Uterus (tissue), 3 donors: ENCODE measurements at regions not wholly inside any gene's neighbourhood (a gene's known extent, or its start where the extent isn't known, plus 50 kb on each side); places are given as distances from the start of the nearest gene placed in this dataset.

Source experiments
- DNase-seq, 2 donors: peaks; one replicate each; pipeline ENCODE4 v3.0.0-alpha.2; 2019 to 2020
- H3K27ac ChIP-seq, 2 donors: fragments of 200-600 bp; sonication (generic); 1 replicate in 1 of 2; 2 replicates in 1 of 2; pipeline ENCODE4 v1.5.1; 2016 to 2018
- H3K27me3 ChIP-seq, 2 donors: fragments of 200-600 bp; sonication (generic); one replicate each; pipeline ENCODE4 v1.5.1; 2018 to 2019; ENCODE audit warnings: control low read depth in 1 of 2
- H3K36me3 ChIP-seq, 2 donors: fragments of 200-600 bp; sonication (generic); one replicate each; pipeline ENCODE4 v1.5.1; 2019; ENCODE audit warnings: control low read depth in 1 of 2
- H3K4me1 ChIP-seq, 2 donors: fragments of 200-600 bp; sonication (generic); one replicate each; pipeline ENCODE4 v1.5.1; 2018 to 2019; ENCODE audit warnings: control low read depth in 1 of 2
- H3K4me3 ChIP-seq, 2 donors: fragments of 200-600 bp; sonication (generic); 1 replicate in 1 of 2; 2 replicates in 1 of 2; pipeline ENCODE4 v1.5.1; 2018 to 2019; ENCODE audit warnings: mild to moderate bottlenecking in 1 of 2
- H3K9me3 ChIP-seq, 2 donors: fragments of 200-600 bp; sonication (generic); one replicate each; pipeline ENCODE4 v1.5.1; 2019; ENCODE audit warnings: control low read depth in 1 of 2
- POLR2A ChIP-seq, 2 donors: fragments of 450-650 bp; IDR thresholded peaks; one replicate each; pipeline ENCODE4 v1.6.1; 2016; ENCODE audit warnings: antibody characterized with exemption in 2 of 2, mild to moderate bottlenecking in 1 of 2, moderate library complexity in 1 of 2
- intact Hi-C: fragments of 100-400 bp; cut with DNase I; formaldehyde crosslinking; loops from one replicate; pipeline ENCODE4 v1.15.1; 2023; ENCODE audit warnings: low total_unique reads
- TF ChIP-seq, protein P1 (sequence below), 4 experiments: fragments of 200-600 bp in 2 of 4; fragments of 450-650 bp in 2 of 4; sonication (generic) in 2 of 4; IDR thresholded peaks; one replicate each; pipeline ENCODE4 v1.5.1; 2016 to 2019; ENCODE audit warnings: antibody characterized with exemption in 4 of 4, mild to moderate bottlenecking in 2 of 4, moderate library complexity in 1 of 4
- donor health status: DM: yes; HTN: yes; CAD: no.

- Histone ChIP-seq H3K4me1 (no peaks in the 10 kb centered on the region), H3K4me3 (no peak overlapping the region), H3K9me3 (no peaks in the 10 kb centered on the region), H3K36me3 (no peaks in the 10 kb centered on the region), H3K27me3 (no peaks in the 10 kb centered on the region), H3K27ac (peak overlapping the region in 1 of 2 donors; percentile 41)
- intact Hi-C loops: no loop called here
- DNase-seq: no peak
- TF ChIP-seq, protein P1, sequence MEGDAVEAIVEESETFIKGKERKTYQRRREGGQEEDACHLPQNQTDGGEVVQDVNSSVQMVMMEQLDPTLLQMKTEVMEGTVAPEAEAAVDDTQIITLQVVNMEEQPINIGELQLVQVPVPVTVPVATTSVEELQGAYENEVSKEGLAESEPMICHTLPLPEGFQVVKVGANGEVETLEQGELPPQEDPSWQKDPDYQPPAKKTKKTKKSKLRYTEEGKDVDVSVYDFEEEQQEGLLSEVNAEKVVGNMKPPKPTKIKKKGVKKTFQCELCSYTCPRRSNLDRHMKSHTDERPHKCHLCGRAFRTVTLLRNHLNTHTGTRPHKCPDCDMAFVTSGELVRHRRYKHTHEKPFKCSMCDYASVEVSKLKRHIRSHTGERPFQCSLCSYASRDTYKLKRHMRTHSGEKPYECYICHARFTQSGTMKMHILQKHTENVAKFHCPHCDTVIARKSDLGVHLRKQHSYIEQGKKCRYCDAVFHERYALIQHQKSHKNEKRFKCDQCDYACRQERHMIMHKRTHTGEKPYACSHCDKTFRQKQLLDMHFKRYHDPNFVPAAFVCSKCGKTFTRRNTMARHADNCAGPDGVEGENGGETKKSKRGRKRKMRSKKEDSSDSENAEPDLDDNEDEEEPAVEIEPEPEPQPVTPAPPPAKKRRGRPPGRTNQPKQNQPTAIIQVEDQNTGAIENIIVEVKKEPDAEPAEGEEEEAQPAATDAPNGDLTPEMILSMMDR (IDR thresholded peaks at IDR 0.05): no peak
Measured at GRCh38 chr3:30368978-30369377, 237.4 kb upstream of the TGFBR2 start.

DNA sequence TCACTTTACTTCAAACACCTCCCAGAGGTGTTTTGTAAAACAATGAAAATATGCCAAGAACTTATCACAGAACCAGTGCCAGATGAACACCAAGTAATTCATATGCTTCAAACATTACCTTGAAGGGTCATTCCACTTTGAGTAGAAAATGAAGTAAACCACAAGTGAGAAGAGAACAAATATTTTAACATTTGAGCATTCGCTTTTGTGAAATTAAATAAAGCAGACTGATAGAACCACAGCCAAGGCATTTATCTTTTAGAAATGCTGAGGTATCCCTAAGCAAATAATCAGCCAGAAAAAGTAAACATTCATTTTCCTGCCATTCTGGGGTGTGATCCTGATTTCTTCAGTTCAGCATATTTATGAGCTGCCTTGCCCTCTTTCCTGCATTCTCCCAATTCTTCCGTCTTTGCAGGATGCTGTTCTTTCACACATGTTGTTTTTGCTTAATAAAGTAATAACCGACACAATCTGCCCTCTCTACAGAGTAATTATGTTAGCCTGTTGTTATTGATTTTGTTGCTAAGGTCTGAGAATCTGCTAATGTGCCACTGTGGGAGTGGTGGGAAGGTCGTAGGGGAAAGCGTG lies 235.6 kb upstream of the TGFBR2 start:
- H3K27ac ChIP-seq: peak overlapping the region; percentile 14 to 65
- no peak for DNase-seq

GRCh38 chr3:30372837-30373236 lies 233.6 kb upstream of the TGFBR2 start:
- H3K27me3 ChIP-seq: no peaks in the 10 kb centered on the region
- DNase-seq: no peak
- H3K4me1 ChIP-seq: no peaks in the 10 kb centered on the region
- H3K9me3 ChIP-seq: no peaks in the 10 kb centered on the region
- no peaks in the 10 kb centered on the region for H3K36me3 ChIP-seq
- intact Hi-C loops: no loop called here
- H3K4me3 ChIP-seq: no peak overlapping the region
- H3K27ac ChIP-seq: no peak overlapping the region
- TF ChIP-seq POLR2A (IDR thresholded peaks at IDR 0.05): no peak
- TF ChIP-seq, protein P1 (IDR thresholded peaks at IDR 0.05): no peak

More for the DNA sequence above, 235.6 kb upstream of the TGFBR2 start:
- intact Hi-C loops: no loop called here
- Histone ChIP-seq H3K27me3 (no peaks in the 10 kb centered on the region), H3K4me3 (no peak overlapping the region), H3K36me3 (no peaks in the 10 kb centered on the region), H3K4me1 (no peaks in the 10 kb centered on the region), H3K9me3 (no peaks in the 10 kb centered on the region)
- TF ChIP-seq POLR2A (IDR thresholded peaks at IDR 0.05): no peak
- TF ChIP-seq, protein P1 (IDR thresholded peaks at IDR 0.05): no peak

DNA sequence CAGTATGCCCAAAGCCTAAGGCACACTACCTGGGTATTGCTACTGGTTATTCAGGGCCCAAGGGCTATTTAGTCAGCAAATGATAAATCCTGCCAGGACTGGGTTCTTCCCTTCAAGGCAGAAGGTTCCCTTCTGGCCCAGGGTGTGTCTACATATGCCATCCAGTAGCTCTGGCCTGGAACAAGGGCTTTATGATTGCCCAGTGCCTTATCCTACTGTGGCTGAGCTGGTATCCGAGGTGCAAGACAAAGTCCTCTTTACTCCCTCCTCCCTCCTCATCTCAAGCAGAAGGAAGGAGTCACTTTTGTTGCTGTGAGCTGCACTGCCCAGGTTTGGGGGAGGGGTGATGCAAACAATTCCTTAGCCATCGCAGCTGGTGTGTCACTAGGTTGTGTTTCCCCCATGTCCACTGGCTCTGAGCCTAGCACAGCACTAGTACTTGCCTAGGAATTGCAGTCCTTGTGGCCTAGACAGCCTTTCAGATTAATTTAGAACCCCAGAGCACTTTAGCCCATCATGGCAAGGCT lies 221.8 kb upstream of the TGFBR2 start:
- TF ChIP-seq POLR2A (IDR thresholded peaks at IDR 0.05): no peak
- TF ChIP-seq, protein P1 (IDR thresholded peaks at IDR 0.05): no peak
- Histone ChIP-seq H3K9me3 (no peaks in the 10 kb centered on the region), H3K4me1 (no peaks in the 10 kb centered on the region), H3K27me3 (no peaks in the 10 kb centered on the region), H3K4me3 (no peak overlapping the region), H3K36me3 (no peaks in the 10 kb centered on the region), H3K27ac (no peak overlapping the region)
- DNase-seq: no peak
- intact Hi-C loops: no loop called here

GRCh38 chr3:30393079-30393478 lies 213.3 kb upstream of the TGFBR2 start:
- intact Hi-C loops: no loop called here
- DNase-seq: no peak
- TF ChIP-seq, protein P1 (IDR thresholded peaks at IDR 0.05): no peak
- Histone ChIP-seq H3K27me3 (no peaks in the 10 kb centered on the region), H3K4me1 (no peaks in the 10 kb centered on the region), H3K27ac (no peak overlapping the region), H3K9me3 (no peaks in the 10 kb centered on the region), H3K36me3 (no peaks in the 10 kb centered on the region), H3K4me3 (no peak overlapping the region)
